ENCODE measurements at regions not wholly inside any gene's neighbourhood (a gene's known extent, or its start where the extent isn't known, plus 50 kb on each side); places are given as distances from the start of the nearest gene placed in this dataset.

- Histone ChIP-seq H2BK20ac (ENCODE audit: low read length) (no peak overlapping the region), H3K79me1 (ENCODE audit: low read depth, low read length) (no peaks in the 10 kb centered on the region), H3K4ac (replicated peaks; ENCODE audit: insufficient read length, low read depth, low read length) (no peak overlapping the region), H2AFZ (ENCODE audit: low read length) (no peak overlapping the region), H3K23me2 (ENCODE audit: low read depth, low read length) (no peaks in the 10 kb centered on the region), H3K9me3 (ENCODE audit: insufficient read depth in 2 of 2, low read depth in 1 of 2, low read length in 1 of 2) (no peaks in the 10 kb centered on the region), H2AK5ac (ENCODE audit: low read depth, low read length) (no peak overlapping the region), H2BK15ac (ENCODE audit: low read length) (no peak overlapping the region), H2BK5ac (ENCODE audit: low read depth, low read length) (no peak overlapping the region), H3K56ac (replicated peaks; ENCODE audit: insufficient read length, low read depth, low read length) (no peak overlapping the region), H3K23ac (ENCODE audit: insufficient read length) (no peak overlapping the region), H3K4me1 (replicated peaks in 1 of 4; ENCODE audit: control insufficient read depth in 3 of 4, insufficient read depth in 4 of 4, low read length in 3 of 4) (no peaks in the 10 kb centered on the region), H3K27me3 (replicated peaks in 1 of 4; ENCODE audit: control insufficient read depth in 3 of 4, extremely low read depth in 1 of 4, insufficient read depth in 3 of 4, low read length in 3 of 4) (peaks cover 4 to 17% (median 12%) of the 10 kb centered on the region in 4 experiments), H3K4me2 (ENCODE audit: insufficient read depth in 1 of 2, low read depth in 2 of 2, low read length in 2 of 2) (no peak overlapping the region), H2BK120ac (replicated peaks; ENCODE audit: low read depth, low read length) (no peak overlapping the region), H4K91ac (replicated peaks; ENCODE audit: insufficient read length, low read length) (no peak overlapping the region), H3K9ac (replicated peaks in 1 of 4; ENCODE audit: extremely low read depth in 1 of 4, low read depth in 3 of 4, low read length in 3 of 4) (no peak overlapping the region), H3K14ac (ENCODE audit: insufficient read length) (no peak overlapping the region), H3K27ac (ENCODE audit: low read depth, low read length) (no peak overlapping the region), H4K8ac (ENCODE audit: extremely low read depth, insufficient read depth, low read length) (no peak overlapping the region), H4K20me1 (replicated peaks in 1 of 2; ENCODE audit: control insufficient read depth in 1 of 2, insufficient read depth in 2 of 2, low read length in 2 of 2) (no peaks in the 10 kb centered on the region), H2BK12ac (ENCODE audit: low read depth, low read length) (no peak overlapping the region), H3K4me3 (ENCODE audit: extremely low read depth in 1 of 4, insufficient read depth in 2 of 4, low read depth in 3 of 4, low read length in 4 of 4) (no peak overlapping the region), H3K79me2 (ENCODE audit: control insufficient read depth in 1 of 2, insufficient read depth in 2 of 2, low read length in 2 of 2) (no peaks in the 10 kb centered on the region), H4K5ac (ENCODE audit: insufficient read length, low read depth, low read length) (no peak overlapping the region), H3K36me3 (ENCODE audit: control insufficient read depth in 2 of 4, insufficient read depth in 4 of 4, low read length in 3 of 4) (no peaks in the 10 kb centered on the region), H3K18ac (ENCODE audit: extremely low read depth, low read length) (no peak overlapping the region)
- no peak for DNase-seq (ENCODE audit: low read depth in 1 of 2, low spot score in 2 of 2)
- ChIA-PET CTCF (ENCODE audit: partially characterized antibody) (no interaction called here), POLR2A (ENCODE audit: partially characterized antibody) (no interaction called here)
- 86% methylated on average over 6 of the region's 6 CpGs; no CpG with 5 or more reads in 1 of the 2 experiments for WGBS, 2 experiments (ENCODE audit: extremely low coverage in 1 of 2, insufficient coverage in 1 of 2, insufficient read length in 1 of 2, insufficient replicate concordance in 2 of 2, low coverage in 1 of 2, low lambda C conversion rate in 2 of 2, missing lambda C conversion rate in 1 of 2)
- no peak for FAIRE-seq
- no peak for TF ChIP-seq ZNF274 (IDR thresholded peaks at IDR 0.05; ENCODE audit: borderline replicate concordance, extremely low read depth, low read length)
- no peak for TF ChIP-seq USF2 (IDR thresholded peaks at IDR 0.05; ENCODE audit: low read length)
- TF ChIP-seq MAFK (IDR thresholded peaks at IDR 0.05; ENCODE audit: low read depth, low read length), result no peak
- no peak for TF ChIP-seq ATF3 (IDR thresholded peaks at IDR 0.05; ENCODE audit: insufficient read depth, low read depth, low read length)
- no peak for TF ChIP-seq ASH2L (IDR thresholded peaks at IDR 0.05; ENCODE audit: low read length)
Observed at GRCh38 chr1:47659146-47659545, 221.3 kb downstream of the FOXD2 start.

Measured in H1 (cell line).